ENCODE measurements at regions not wholly inside any gene's neighbourhood (a gene's known extent, or its start where the extent isn't known, plus 50 kb on each side); places are given as distances from the start of the nearest gene placed in this dataset.

- H3K27me3 ChIP-seq: no peaks in the 10 kb centered on the region
- H3K9me3 ChIP-seq: no peaks in the 10 kb centered on the region
- H3K4me3 ChIP-seq: no peak overlapping the region
- H3K36me3 ChIP-seq: no peaks in the 10 kb centered on the region
- 81 to 89% methylated on average over 2 of the region's 2 CpGs for WGBS, 2 donors
- intact Hi-C loops (cut with DNase I): loop anchor here (5.0 kb wide), 2 partner anchors 33 to 172 kb away; no protein-coding TSS in a partner anchor
- H3K4me1 ChIP-seq: peaks cover 3 to 43% (median 30%) of the 10 kb centered on the region in 4 donors
- no peak for DNase-seq
- TF ChIP-seq CTCF (IDR thresholded peaks at IDR 0.05) (no peak), EP300 (IDR thresholded peaks at IDR 0.05) (no peak), POLR2AphosphoS5 (IDR thresholded peaks at IDR 0.05) (no peak), POLR2A (IDR thresholded peaks at IDR 0.05) (no peak)
- H3K27ac ChIP-seq: no peak overlapping the region
Observed at GRCh38 chr6:14474816-14475215, 357.2 kb downstream of the CD83 start.

- no peak for TF ChIP-seq CTCF (IDR thresholded peaks at IDR 0.05)
- no peak for TF ChIP-seq POLR2A (IDR thresholded peaks at IDR 0.05)
- no peak for TF ChIP-seq POLR2AphosphoS5 (IDR thresholded peaks at IDR 0.05)
- TF ChIP-seq EP300 (IDR thresholded peaks at IDR 0.05): no peak
- Histone ChIP-seq H3K36me3 (no peaks in the 10 kb centered on the region), H3K9me3 (no peaks in the 10 kb centered on the region), H3K4me3 (no peak overlapping the region), H3K27ac (no peak overlapping the region), H3K27me3 (no peaks in the 10 kb centered on the region), H3K4me1 (peaks cover 3 to 42% (median 29%) of the 10 kb centered on the region in 4 donors)
- DNase-seq: no peak
- intact Hi-C loops (cut with DNase I): loop anchor here (5.0 kb wide), 2 partner anchors 33 to 172 kb away; no protein-coding TSS in a partner anchor
- 49 to 86% methylated on average over 2 of the region's 2 CpGs for WGBS, 2 donors
Observed at GRCh38 chr6:14475306-14475705, 357.7 kb downstream of the CD83 start.

- Histone ChIP-seq H3K27me3 (no peaks in the 10 kb centered on the region), H3K4me3 (peak overlapping the region in 3 of 4 donors; percentile 14 to 23 (median 18)), H3K4me1 (peaks cover 3 to 34% (median 28%) of the 10 kb centered on the region in 4 donors), H3K36me3 (no peaks in the 10 kb centered on the region), H3K27ac (peak overlapping the region; percentile 78 to 87 (median 84)), H3K9me3 (no peaks in the 10 kb centered on the region)
- intact Hi-C loops (cut with DNase I): loop anchor here (5.0 kb wide), 2 partner anchors 35 to 170 kb away; no protein-coding TSS in a partner anchor
- WGBS, 2 donors: 17 to 39% methylated on average over 12 of the region's 12 CpGs
- DNase-seq: peak; percentile 96
- TF ChIP-seq CTCF (IDR thresholded peaks at IDR 0.05): no peak
- TF ChIP-seq POLR2AphosphoS5 (IDR thresholded peaks at IDR 0.05): peak; percentile 93 to 97 (median 97)
- peak; percentile 94 to 99 (median 98) for TF ChIP-seq EP300 (IDR thresholded peaks at IDR 0.05)
- no peak for TF ChIP-seq POLR2A (IDR thresholded peaks at IDR 0.05)
Observed at GRCh38 chr6:14476793-14477531, 359.4 kb downstream of the CD83 start.

GRCh38 chr6:14477559-14477958 lies 360.0 kb downstream of the CD83 start:
- 54 to 64% methylated on average over 7 of the region's 7 CpGs for WGBS, 2 donors

More at GRCh38 chr6:14477559-14477958, 360.0 kb downstream of the CD83 start:
- peaks cover 3 to 34% (median 28%) of the 10 kb centered on the region in 4 donors for H3K4me1 ChIP-seq
- no peaks in the 10 kb centered on the region for H3K36me3 ChIP-seq
- no peaks in the 10 kb centered on the region for H3K9me3 ChIP-seq
- H3K27ac ChIP-seq: peak overlapping the region; percentile 78 to 87 (median 84)
- intact Hi-C loops (cut with DNase I): loop anchor here (5.0 kb wide), 2 partner anchors 35 to 170 kb away; no protein-coding TSS in a partner anchor
- no peak overlapping the region for H3K4me3 ChIP-seq
- no peak for DNase-seq
- no peak for TF ChIP-seq CTCF (IDR thresholded peaks at IDR 0.05)
- no peak for TF ChIP-seq POLR2A (IDR thresholded peaks at IDR 0.05)
- H3K27me3 ChIP-seq: no peaks in the 10 kb centered on the region

Data from sigmoid colon (tissue), 6 donors.